Keratinocyte (primary cell): ENCODE measurements at regions not wholly inside any gene's neighbourhood (a gene's known extent, or its start where the extent isn't known, plus 50 kb on each side); places are given as distances from the start of the nearest gene placed in this dataset.

Experiments used
- EZH2 ChIP-seq: IDR thresholded peaks from one replicate; pipeline ENCODE4 v1.6.1; 2012; ENCODE audit warnings: inconsistent platforms, mild to moderate bottlenecking, low read length, moderate library complexity
- TF ChIP-seq, protein P1 (sequence below), 3 experiments: IDR thresholded peaks in 1 of 3; conservative IDR thresholded peaks in 1 of 3; optimal IDR thresholded peaks in 1 of 3; 2 replicates in 2 of 3; 3 replicates in 1 of 3; pipeline versions ENCODE3 to v1.5.1; 2011; ENCODE audit warnings: low read length in 3 of 3, mild to moderate bottlenecking in 3 of 3, moderate library complexity in 2 of 3, control low read depth in 1 of 3, inconsistent platforms in 1 of 3; ENCODE audit not compliant: insufficient read depth in 2 of 3; ENCODE audit errors: extremely low read depth in 1 of 3

GRCh38 chr14:66066981-66067776, 419.0 kb upstream of the CCDC196 start:
- TF ChIP-seq, protein P1, sequence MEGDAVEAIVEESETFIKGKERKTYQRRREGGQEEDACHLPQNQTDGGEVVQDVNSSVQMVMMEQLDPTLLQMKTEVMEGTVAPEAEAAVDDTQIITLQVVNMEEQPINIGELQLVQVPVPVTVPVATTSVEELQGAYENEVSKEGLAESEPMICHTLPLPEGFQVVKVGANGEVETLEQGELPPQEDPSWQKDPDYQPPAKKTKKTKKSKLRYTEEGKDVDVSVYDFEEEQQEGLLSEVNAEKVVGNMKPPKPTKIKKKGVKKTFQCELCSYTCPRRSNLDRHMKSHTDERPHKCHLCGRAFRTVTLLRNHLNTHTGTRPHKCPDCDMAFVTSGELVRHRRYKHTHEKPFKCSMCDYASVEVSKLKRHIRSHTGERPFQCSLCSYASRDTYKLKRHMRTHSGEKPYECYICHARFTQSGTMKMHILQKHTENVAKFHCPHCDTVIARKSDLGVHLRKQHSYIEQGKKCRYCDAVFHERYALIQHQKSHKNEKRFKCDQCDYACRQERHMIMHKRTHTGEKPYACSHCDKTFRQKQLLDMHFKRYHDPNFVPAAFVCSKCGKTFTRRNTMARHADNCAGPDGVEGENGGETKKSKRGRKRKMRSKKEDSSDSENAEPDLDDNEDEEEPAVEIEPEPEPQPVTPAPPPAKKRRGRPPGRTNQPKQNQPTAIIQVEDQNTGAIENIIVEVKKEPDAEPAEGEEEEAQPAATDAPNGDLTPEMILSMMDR (optimal IDR thresholded peaks at IDR 0.05 in 1 of 3, IDR thresholded peaks at IDR 0.05 in 1 of 3, conservative IDR thresholded peaks at IDR 0.05 in 1 of 3; ENCODE audit: extremely low read depth in 1 of 3, insufficient read depth in 2 of 3, low read length in 3 of 3), result no peak
- TF ChIP-seq EZH2, result no peak
